Activated gamma-delta T cell treated with Interleukin-2 at 50 U/mL for 16 hours (primary cell): ENCODE measurements at regions not wholly inside any gene's neighbourhood (a gene's known extent, or its start where the extent isn't known, plus 50 kb on each side); places are given as distances from the start of the nearest gene placed in this dataset.
A peak's percentile ranks its signal among the peaks of the same experiment; 100 is the strongest.

Experiments used
- DNase-seq: peaks from one replicate; pipeline ENCODE4 v3.0.0-alpha.2; 2020

- no peak for DNase-seq
Observed at GRCh38 chr12:92528586-92528985, 174.2 kb upstream of the PLEKHG7 start.

- DNase-seq: no peak
Observed at GRCh38 chr12:92528097-92528496, 174.7 kb upstream of the PLEKHG7 start.

- no peak for DNase-seq
Observed at GRCh38 chr12:92524489-92524888, 178.3 kb upstream of the PLEKHG7 start.

GRCh38 chr12:92520511-92520910 lies 182.3 kb upstream of the PLEKHG7 start:
- no peak for DNase-seq

- no peak for DNase-seq
Observed at GRCh38 chr12:92519284-92519683, 183.5 kb upstream of the PLEKHG7 start.

- no peak for DNase-seq
Observed at GRCh38 chr12:92518071-92518470, 184.7 kb upstream of the PLEKHG7 start.

GRCh38 chr12:92516277-92516600 lies 186.6 kb upstream of the PLEKHG7 start:
- no peak for DNase-seq

- DNase-seq: no peak
Observed at GRCh38 chr12:92513231-92513730, 189.5 kb upstream of the PLEKHG7 start.

- no peak for DNase-seq
Observed at GRCh38 chr12:92511786-92512185, 191.0 kb upstream of the PLEKHG7 start.

GRCh38 chr12:92509156-92509738 lies 193.5 kb upstream of the PLEKHG7 start:
- no peak for DNase-seq

- no peak for DNase-seq
Observed at GRCh38 chr12:92506891-92507290, 195.9 kb upstream of the PLEKHG7 start.

- DNase-seq: no peak
Observed at GRCh38 chr12:92506460-92506859, 196.3 kb upstream of the PLEKHG7 start.

GRCh38 chr12:92505254-92506231 lies 197.2 kb upstream of the PLEKHG7 start:
- DNase-seq: peak; percentile 7

GRCh38 chr12:92504594-92504981 lies 198.2 kb upstream of the PLEKHG7 start:
- DNase-seq: no peak

GRCh38 chr12:92503971-92504593 lies 198.7 kb upstream of the PLEKHG7 start:
- DNase-seq: no peak

- DNase-seq: no peak
Observed at GRCh38 chr12:92503029-92503931, 199.5 kb upstream of the PLEKHG7 start.

- no peak for DNase-seq
Observed at GRCh38 chr12:92502417-92503028, 200.3 kb upstream of the PLEKHG7 start.

- DNase-seq: no peak
Observed at GRCh38 chr12:92496790-92497189, 206.0 kb upstream of the PLEKHG7 start.

GRCh38 chr12:92495108-92495507 lies 207.7 kb upstream of the PLEKHG7 start:
- no peak for DNase-seq

- no peak for DNase-seq
Observed at GRCh38 chr12:92493816-92494215, 209.0 kb upstream of the PLEKHG7 start.

- DNase-seq: no peak
Observed at GRCh38 chr12:92492995-92493394, 209.8 kb upstream of the PLEKHG7 start.

GRCh38 chr12:92492291-92492690 lies 210.5 kb upstream of the PLEKHG7 start:
- no peak for DNase-seq
